ENCODE measurements at regions not wholly inside any gene's neighbourhood (a gene's known extent, or its start where the extent isn't known, plus 50 kb on each side); places are given as distances from the start of the nearest gene placed in this dataset.
"Not testable (repeated sequence)": the region's sequence is repeated elsewhere in the genome, so short reads cannot be mapped to it uniquely, and the experiment has no call there.

GRCh38 chr14:50018201-50018932, 98.0 kb downstream of the VCPKMT start:
- DNase-seq (ENCODE audit: low read depth), result no peak

- DNase-seq (ENCODE audit: low read depth), result no peak
Observed at GRCh38 chr14:50018933-50019210, 97.5 kb downstream of the VCPKMT start.

GRCh38 chr14:50020184-50020583, 96.2 kb downstream of the VCPKMT start:
- DNase-seq (ENCODE audit: low read depth), result no peak

- no peak for DNase-seq (ENCODE audit: low read depth)
Observed at GRCh38 chr14:50020799-50021198, 95.6 kb downstream of the VCPKMT start.

GRCh38 chr14:50021261-50022031, 94.9 kb downstream of the VCPKMT start:
- DNase-seq (ENCODE audit: low read depth), result no peak

- DNase-seq (ENCODE audit: low read depth), result no peak
Observed at GRCh38 chr14:50022661-50023060, 93.7 kb downstream of the VCPKMT start.

GRCh38 chr14:50023671-50024490, 92.5 kb downstream of the VCPKMT start:
- DNase-seq (ENCODE audit: low read depth), result peak; percentile 78

GRCh38 chr14:50025073-50025472, 91.3 kb downstream of the VCPKMT start:
- DNase-seq (ENCODE audit: low read depth), result no peak

GRCh38 chr14:50025776-50026175, 90.6 kb downstream of the VCPKMT start:
- no peak for DNase-seq (ENCODE audit: low read depth)

- no peak for DNase-seq (ENCODE audit: low read depth)
Observed at GRCh38 chr14:50026396-50026795, 90.0 kb downstream of the VCPKMT start.

- no peak for DNase-seq (ENCODE audit: low read depth)
Observed at GRCh38 chr14:50027816-50028215, 88.6 kb downstream of the VCPKMT start.

GRCh38 chr14:50028458-50028857, 87.9 kb downstream of the VCPKMT start:
- DNase-seq (ENCODE audit: low read depth), result no peak

- no peak for DNase-seq (ENCODE audit: low read depth)
Observed at GRCh38 chr14:50030036-50030435, 86.3 kb downstream of the VCPKMT start.

- not testable (repeated sequence) for DNase-seq (ENCODE audit: low read depth)
Observed at GRCh38 chr14:50030911-50031310, 85.5 kb downstream of the VCPKMT start.

GRCh38 chr14:50031602-50032313, 84.6 kb downstream of the VCPKMT start:
- peak; percentile 51 for DNase-seq (ENCODE audit: low read depth)

- DNase-seq (ENCODE audit: low read depth), result not testable (repeated sequence)
Observed at GRCh38 chr14:50032462-50033167, 83.8 kb downstream of the VCPKMT start.

- DNase-seq (ENCODE audit: low read depth), result no peak
Observed at GRCh38 chr14:50035214-50035613, 81.2 kb downstream of the VCPKMT start.

- no peak for DNase-seq (ENCODE audit: low read depth)
Observed at GRCh38 chr14:50036211-50036610, 80.2 kb downstream of the VCPKMT start.

- no peak for DNase-seq (ENCODE audit: low read depth)
Observed at GRCh38 chr14:50036637-50037036, 79.7 kb downstream of the VCPKMT start.

GRCh38 chr14:50037240-50037639, 79.1 kb downstream of the VCPKMT start:
- no peak for DNase-seq (ENCODE audit: low read depth)

- no peak for DNase-seq (ENCODE audit: low read depth)
Observed at GRCh38 chr14:50037852-50038251, 78.5 kb downstream of the VCPKMT start.
